Lower leg skin (tissue), 3 donors: ENCODE measurements at regions not wholly inside any gene's neighbourhood (a gene's known extent, or its start where the extent isn't known, plus 50 kb on each side); places are given as distances from the start of the nearest gene placed in this dataset.

Source experiments
- CTCF ChIP-seq, 3 donors: fragments of 450-650 bp; IDR thresholded peaks; one replicate each; pipeline ENCODE4 v1.5.1; 2016; ENCODE audit warnings: antibody characterized with exemption in 3 of 3, mild to moderate bottlenecking in 3 of 3, moderate library complexity in 2 of 3
- POLR2A ChIP-seq, 2 donors: fragments of 450-650 bp; IDR thresholded peaks; one replicate each; pipeline ENCODE4 v1.6.1; 2016 to 2017; ENCODE audit warnings: antibody characterized with exemption in 2 of 2, mild to moderate bottlenecking in 1 of 2, moderate library complexity in 1 of 2

- TF ChIP-seq CTCF (IDR thresholded peaks at IDR 0.05) (no peak), POLR2A (IDR thresholded peaks at IDR 0.05) (no peak)
Measured at GRCh38 chr10:63773962-63774361, 252.8 kb downstream of the REEP3 start.
